GM18858 (cell line): ENCODE measurements at regions not wholly inside any gene's neighbourhood (a gene's known extent, or its start where the extent isn't known, plus 50 kb on each side); places are given as distances from the start of the nearest gene placed in this dataset.
"Not testable (repeated sequence)": the region's sequence is repeated elsewhere in the genome, so short reads cannot be mapped to it uniquely, and the experiment has no call there.

Experiments
- ATAC-seq: cut with Tn5 transposase; IDR thresholded peaks from one replicate; pipeline ENCODE4 v1.9.1; 2021; ENCODE audit not compliant: unreplicated experiment

DNA sequence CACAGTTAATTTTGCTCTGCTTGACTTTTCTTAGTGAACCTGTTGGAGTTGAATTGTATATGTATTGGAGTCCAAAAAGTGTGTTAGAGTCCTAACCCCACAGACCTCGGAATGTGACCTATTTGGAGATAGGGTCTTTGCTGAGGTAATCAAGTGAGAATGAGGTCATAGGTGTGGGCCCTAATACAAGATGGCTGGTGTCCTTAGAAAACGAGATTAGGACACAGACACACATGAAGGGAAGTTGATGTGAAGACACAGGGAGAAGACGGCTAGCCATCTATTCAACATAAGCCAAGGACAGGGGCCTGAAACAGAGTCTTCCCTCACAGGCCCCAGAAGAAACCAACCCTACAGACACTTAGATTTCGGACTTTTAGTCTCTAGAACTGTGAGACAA is 260.6 kb upstream of the NEBL start:
- ATAC-seq = no peak

DNA sequence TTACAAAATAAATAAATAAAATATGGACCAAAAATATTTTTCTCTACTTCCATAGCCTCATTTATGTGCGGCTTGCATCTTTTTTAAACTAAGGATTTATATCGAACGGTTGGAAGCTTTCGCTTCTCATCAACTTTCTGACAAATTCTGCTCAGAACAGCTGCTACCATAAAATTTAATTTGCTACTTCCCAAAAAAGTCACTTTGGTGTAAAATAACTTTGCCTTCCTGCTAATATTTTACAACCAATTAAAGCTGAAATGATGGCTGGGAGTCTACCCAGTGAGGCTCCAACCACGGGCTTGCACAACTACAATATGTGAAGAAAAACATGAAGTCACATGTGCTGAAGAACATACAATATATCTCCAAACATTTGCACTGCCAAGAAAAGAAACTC is 253.1 kb upstream of the NEBL start:
- no peak for ATAC-seq

DNA sequence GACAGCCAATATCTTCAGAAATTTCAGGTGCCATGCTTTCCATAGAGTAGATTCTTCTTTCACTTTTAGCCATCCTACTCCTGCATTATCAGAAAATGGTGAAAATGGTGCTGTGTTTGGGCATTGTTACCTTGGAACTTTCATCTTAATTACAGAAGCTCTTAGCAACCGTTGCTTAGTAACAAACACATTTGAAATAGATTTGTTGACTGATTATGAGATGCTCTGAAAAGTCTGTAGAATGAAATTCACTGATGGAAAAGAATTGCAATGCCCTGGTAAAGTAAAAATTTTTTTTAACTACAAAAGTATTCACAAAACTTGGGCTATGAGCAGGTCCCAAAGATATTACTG is 249.3 kb upstream of the NEBL start:
- ATAC-seq = no peak

DNA sequence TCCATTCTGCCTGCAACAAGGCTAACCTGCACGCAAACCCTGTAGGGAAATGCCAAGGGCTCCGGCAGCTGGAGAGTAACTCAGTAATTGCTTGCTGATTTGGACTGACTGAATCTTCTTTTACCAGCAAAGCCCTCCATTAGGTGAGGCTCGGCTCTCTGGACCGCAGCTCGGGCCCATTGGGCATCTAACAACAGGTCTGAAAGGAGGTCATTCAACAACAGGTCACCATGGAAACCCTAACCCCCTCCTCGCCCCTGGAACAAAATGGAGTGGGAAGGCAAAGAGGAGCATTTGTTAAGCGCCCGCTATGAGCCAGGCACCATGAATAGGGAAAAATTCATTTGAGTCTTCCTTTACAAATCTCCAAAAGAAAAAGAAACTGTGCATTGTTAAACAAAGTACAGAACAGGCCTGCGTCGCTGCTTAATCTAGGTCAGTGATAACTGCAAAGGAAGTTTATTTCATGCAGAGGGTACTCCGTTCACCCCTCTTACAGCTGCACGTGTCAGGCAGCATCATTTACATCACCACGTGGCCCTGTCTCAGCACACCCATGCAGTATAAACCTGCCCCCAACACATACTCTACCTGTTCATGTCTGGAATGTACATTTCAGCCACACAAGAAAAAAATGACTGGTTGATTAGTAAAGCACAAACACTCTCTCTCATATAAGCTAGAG is 248.8 kb upstream of the NEBL start:
- no peak for ATAC-seq

DNA sequence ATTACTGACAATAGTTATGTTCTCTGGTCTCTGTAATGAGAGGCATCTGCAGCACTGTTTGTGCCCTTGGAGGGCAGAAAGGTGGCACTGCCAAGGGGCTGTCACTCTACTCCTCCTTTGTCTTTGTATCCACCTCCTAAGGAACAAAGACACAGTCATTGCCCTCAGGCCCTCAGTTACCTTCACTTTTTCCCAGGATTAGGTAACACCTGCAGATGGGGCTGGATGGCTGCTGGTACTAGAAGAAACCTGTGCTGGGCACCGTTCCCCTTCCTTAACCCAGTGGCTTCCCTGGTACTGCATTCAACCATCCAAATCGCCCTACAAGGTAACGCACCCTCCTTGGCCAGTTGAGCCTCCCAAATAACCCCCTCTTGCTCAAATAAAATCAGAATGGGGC is 246.9 kb upstream of the NEBL start:
- no peak for ATAC-seq

DNA sequence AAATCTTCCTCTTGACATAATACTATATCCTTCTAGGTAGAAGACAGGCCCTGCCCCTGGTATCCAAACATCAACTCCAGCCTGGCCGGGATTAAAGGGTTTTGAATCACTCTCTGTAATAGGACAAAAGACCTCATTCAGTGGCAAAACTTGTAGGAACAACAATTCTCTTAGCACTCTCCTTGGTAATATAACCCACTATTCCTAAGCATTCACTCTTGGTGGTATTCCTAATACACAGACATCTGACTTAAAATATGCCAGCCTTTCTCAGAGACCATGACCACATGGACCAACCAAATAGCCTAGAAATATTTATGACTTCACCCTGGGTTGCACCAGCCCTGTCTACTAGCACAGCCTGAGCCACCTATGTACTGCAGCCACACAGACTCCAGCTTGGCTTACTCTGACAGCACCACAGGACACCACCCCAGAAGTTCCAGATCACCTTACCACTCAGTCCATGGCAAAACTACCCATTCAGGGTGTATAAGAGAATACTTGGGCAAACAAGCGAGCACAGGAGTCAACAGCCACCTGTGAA is 244.9 kb upstream of the NEBL start:
- ATAC-seq = no peak

DNA sequence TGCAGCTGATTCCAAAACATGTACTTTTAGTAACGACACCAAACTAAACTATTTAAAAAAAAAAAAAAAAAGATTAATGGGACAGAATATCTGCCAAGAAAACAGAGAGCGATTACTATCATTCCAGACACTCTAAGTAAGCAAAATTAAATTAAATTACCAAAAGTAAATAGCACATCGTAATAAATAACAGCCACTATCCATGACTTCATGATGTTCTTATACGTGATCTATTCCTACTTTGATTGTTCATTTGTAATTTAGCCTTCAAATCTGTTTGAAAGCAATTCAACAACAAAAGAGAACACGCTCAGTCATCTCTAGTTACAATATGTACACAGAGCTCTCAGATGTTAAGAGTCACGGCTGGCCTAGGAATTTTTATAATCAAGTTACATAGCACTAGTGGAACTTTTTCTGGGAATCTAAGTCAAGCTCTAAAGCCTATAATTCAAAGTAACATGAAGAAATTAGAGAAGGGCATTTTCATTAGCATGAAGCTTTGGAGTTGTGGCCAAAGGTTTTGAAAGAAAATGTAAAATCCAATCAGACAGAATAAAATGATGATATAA is 241.7 kb upstream of the NEBL start:
- ATAC-seq = no peak

DNA sequence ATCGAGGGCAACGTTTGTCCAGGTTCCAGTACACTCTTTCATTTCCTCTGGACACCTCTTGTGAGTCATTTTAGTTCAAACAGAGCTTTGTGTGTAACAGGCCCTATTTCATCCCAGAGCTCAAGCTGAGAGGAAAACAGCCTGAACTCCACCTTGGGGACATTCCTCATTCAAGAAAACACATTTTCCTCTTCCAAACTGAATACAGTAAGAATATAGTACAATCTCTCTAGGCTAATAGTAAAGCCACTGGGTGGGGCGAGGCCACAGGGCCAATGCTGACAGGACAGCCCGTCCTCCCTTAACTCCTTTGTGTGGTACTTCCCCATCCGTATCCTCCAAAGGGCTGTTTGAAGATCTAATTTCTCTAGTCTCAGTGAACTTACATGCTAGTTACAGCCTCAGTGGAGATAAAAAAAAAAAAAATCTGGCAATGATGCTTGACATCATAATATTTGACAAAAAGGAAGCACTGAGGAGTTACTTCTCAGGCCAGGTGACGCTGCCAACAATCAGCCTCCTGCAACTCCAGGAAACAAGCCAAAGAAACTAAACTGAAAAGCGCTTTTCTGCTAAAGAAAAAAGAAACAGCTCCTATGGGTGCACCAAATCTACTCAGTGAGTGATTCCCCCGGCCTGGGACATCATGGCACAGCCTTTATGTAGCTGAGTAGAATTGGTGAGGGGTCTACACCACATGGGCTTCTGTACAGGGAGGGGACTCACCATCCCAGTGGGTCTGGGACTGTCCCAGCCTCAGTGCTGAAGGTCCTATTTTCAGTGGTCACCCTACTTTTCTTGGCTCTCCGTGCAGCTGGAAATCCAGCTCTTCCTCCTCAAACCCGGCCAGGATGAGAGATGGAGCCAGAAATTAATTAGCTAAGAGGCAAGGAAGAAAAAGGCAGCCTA is 238.2 kb upstream of the NEBL start:
- no peak for ATAC-seq

DNA sequence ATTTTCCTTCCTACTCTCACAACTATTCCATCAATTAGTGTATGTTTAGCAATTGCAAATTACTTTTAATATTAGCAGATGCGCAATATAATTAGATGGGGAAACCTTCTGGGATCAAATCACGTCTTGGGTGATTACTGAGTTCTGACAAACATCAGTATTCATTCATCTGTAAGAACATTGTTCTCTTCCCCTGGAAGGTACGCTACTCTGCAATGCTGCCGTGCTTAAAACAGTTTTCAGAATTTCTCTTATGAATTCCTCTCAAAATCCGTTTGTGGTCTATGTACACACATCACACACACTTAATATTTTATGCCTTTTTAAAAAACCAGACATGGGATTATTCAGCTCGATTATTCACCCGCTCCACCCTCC is 237.5 kb upstream of the NEBL start:
- ATAC-seq = no peak

DNA sequence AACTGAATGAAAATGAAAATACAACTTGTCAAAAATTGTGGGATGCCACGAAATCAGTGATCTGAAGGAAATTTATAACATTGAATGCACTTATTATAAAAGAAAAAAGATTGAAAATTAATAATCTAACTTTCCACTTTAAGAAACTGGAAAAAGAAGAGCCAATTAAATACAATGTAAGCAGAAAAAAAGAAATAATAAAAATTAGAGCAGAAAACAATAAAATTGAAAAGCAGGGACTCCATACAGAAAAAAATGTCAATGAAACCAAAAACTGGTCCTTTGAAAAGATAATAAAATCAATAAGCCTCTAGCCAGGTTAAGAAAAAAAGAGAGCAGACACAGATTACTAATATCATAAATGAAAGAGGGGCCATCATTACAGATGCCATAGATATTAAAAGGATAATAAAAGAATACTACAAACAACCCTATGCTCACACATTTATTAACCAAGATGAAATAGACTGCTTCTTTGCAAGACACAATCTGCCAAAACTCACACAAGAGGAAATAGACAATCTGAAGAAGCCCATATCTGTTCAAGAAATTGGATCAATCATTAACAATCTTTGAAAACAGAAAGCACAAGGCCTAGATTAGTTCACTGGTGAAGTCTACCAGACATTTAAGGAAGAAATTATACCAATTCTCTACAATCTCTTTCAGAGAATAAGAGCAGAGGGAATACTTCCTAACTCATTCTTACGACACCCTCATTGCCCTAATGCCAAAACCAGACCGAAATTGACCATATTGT is 233.8 kb upstream of the NEBL start:
- no peak for ATAC-seq

DNA sequence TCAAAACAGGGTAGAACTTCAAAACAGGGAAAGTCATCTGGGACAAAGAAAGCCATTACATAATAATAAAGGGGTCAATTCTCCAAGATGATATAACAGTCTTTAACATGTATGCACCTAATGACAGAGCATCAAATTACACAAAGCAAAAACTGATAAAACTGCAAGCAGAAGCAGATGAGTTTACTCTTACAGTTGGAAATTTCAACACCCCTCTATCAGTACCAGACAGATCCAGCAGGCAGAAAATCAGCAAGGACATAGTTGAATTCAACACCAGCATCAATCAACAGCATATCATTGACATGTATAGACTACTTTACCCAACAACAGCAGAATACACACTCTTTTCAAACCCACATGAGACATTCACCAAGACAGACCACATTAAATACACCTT is 233.0 kb upstream of the NEBL start:
- no peak for ATAC-seq

DNA sequence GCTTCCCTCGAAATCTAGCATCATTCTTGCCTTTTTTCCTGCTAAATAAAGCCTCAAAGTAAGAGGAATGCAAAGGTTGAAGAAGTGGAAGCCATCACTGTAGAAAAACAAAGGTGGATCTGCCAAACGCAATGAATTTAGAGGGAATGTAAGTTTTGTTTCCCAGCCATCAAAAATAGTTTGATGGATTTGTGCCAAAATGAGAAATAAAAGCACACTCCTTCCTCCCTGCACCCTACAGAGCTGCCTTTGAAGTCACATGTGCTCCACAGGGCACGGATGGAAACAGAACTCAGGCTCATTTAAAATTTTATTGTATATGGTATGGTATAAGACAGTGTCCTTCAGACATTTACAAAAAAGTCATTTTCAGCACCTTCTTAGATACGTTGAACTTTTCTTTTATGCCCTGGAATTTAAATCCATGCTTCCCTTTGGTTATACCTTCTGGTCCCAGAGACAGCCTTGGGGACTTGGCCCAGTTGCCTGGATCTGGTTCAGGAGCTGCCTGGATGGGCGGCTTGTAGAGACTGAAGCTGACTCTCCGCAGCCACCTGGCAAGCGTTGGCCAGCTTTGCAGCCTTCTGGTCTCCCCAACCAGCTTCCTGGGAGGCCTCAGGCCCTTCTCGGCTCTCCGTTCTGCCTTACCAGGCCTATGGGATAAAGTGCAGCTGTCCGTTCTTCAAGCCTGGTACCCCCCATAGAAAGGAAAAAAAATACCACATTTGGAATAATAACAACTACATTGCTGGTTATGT is 228.5 kb upstream of the NEBL start:
- ATAC-seq = no peak

DNA sequence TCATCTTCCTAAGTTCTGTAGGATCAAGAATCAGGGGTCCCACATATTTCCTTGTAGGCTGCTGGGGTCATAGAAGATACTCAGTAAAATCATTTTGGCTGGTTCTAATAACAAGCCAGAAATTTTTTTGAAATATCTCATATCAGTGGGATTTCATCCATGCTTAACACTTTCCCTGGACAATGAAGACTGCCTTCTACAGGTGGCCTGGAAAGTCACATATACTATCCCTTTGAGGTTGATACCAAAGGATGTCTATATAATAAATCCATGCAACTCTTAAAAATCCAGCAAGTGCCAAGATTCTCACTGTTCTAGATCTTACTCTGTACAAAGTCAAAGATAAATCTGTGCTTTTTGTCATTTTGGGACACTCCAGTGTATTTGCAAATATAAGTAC is 225.8 kb upstream of the NEBL start:
- ATAC-seq = no peak

DNA sequence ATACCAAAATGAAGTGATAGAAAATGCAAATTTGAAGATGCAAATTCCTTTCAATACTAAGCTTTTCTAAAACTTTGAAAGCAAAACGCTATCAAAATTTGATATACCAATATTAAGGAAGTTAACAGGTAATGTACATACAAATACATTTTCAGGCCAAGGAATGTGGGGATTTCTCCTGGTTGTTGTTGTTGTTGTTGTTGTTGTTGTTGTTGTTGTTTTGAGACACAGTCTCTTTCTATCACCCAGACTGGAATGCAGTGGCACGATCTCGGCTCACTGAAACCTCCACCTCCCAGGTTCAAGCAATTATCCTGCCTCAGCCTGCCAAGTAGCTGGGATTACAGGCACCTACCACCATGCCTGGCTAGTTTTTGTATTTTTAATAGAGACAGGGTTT is 224.7 kb upstream of the NEBL start:
- not testable (repeated sequence) for ATAC-seq

DNA sequence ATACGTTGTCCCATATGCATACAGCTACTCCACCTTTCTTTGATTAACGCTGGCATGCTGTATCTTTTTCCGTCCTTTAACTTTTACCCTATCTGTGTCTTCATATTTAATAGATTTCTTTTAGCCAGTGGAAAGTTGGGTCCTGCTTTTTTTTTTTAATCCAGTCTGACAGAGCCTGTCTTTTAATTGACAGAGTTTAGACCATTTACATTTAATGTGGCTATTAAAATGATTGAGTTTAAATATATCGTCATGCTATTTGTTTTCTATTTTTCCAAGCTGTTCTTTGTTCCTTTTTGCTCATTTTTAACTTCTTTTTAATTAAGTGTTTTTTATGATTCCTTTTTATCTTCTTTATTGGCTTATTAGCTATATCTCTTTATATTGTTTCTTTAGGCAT is 217.6 kb upstream of the NEBL start:
- no peak for ATAC-seq

DNA sequence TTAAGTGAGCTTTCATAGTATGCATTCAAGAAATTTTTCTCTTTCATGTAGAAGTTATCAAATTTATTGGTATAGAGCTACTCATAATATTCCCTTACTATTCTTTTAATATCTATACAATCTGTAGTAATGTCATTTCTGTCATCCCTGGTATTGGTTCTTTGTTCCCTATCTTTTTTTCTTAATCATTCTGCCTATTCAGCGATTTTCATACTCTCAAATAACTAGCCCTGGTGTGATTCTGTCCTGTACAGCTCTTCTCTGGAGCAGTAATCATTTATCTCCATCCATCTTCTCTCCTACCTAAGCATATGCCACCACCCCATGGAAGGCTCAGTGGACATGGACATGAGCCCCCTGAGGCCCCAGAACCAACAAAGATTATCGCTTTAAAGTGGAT is 213.2 kb upstream of the NEBL start:
- ATAC-seq = no peak

DNA sequence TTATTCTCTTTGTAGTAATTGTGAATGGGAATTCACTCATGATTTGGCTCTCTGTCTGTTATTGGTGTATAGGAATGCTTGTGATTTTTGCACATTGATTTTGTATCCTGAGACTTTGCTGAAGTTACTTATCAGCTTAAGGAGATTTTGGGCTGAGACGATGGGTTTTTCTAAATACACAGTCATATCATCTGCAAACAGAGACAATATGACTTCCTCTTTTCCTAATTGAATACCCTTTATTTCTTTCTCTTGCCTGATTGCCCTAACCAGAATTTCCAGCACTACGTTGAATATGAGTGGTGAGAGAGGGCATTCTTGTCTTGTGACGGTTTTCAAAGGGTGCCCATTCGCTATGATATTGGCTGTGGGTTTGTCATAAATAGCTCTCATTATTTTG is 209.8 kb upstream of the NEBL start:
- not testable (repeated sequence) for ATAC-seq

DNA sequence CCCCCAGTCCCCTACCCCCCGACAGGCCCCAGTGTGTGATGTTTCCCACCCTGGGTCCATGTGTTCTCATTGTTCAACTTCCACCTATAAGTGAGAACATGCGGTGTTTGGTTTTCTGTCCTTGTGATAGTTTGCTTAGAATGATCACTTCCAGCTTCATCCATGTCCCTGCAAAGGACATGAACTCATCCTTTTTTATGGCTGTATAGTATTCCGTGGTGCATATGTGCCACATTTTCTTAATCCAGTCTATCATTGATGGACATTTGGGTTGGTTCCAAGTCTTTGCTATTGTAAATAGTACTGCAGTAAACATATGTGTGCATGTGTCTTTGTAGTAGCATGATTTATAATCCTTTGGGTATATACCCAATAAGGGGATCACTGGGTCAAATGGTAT is 208.2 kb upstream of the NEBL start:
- ATAC-seq = not testable (repeated sequence)

DNA sequence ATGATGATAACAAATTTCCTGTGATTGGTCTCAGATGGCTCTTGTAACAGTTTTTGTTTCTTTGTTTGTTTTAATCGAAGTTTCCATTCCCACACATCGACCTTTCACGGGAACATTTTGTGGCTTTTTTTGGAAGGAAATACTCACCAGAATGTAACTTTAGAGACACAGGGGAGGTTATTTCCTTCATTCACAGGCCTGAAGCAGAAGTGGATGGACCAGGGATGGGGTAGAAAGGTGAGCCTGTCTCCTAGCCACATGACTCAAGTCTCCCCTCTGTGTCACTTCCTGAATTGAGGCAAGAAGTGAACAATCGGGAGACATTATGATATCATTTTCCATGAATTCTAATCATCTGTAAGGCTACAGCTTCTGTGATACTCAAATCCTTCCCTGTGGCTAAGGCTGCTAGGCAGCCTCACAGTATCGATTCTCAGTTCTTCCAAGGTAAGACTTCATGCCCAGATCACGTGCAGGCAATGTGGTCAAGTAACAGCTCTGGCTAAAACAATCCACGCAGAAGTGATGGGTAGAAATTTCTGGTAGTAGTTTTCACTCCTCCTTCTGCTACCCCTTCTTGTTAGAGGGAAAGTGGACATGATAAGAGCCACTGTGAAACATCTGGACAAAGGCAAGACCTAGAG is 203.9 kb upstream of the NEBL start:
- no peak for ATAC-seq

DNA sequence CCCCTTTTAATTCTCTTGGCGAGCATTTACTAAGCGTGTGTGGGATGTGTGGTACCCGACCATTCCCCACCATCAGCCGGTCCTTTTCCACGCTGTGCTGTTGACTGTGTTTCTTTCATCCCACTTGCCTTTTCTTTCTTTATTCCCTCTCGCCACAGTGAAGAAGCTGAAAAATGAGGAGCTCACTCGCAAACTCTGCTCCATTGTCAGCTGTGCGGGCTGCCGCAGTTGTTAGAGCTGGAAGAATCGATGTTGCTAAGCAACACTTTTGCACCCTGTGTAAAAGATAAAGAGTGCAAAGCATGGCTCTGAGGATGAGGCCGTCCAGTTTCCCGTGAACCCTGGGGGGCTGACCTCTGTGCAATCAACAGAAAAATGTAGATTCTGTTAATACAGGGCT is 203.1 kb upstream of the NEBL start:
- ATAC-seq = no peak
